Suprapubic skin (tissue), 4 donors: ENCODE measurements at regions not wholly inside any gene's neighbourhood (a gene's known extent, or its start where the extent isn't known, plus 50 kb on each side); places are given as distances from the start of the nearest gene placed in this dataset.

Source experiments
- CTCF ChIP-seq, 2 donors: fragments of 200-600 bp in 1 of 2; fragments of 450-650 bp in 1 of 2; sonication (generic) in 1 of 2; IDR thresholded peaks; one replicate each; pipeline ENCODE4 v1.5.1; 2016 to 2019; ENCODE audit warnings: antibody characterized with exemption in 2 of 2, mild to moderate bottlenecking in 1 of 2, moderate library complexity in 1 of 2
- EP300 ChIP-seq: sonication (generic); formaldehyde crosslinking; IDR thresholded peaks from one replicate; pipeline ENCODE4 v1.6.1; 2017; ENCODE audit warnings: antibody characterized with exemption
- POLR2A ChIP-seq, 2 donors: fragments of 450-650 bp; IDR thresholded peaks; one replicate each; pipeline ENCODE4 v1.6.1; 2017; ENCODE audit warnings: antibody characterized with exemption in 2 of 2, mild to moderate bottlenecking in 2 of 2, moderate library complexity in 2 of 2
- POLR2AphosphoS5 ChIP-seq, 3 donors: sonication (generic); formaldehyde crosslinking; IDR thresholded peaks; one replicate each; pipeline ENCODE4 v1.6.1; 2017; ENCODE audit warnings: antibody characterized with exemption in 3 of 3

- TF ChIP-seq CTCF (IDR thresholded peaks at IDR 0.05): no peak
- TF ChIP-seq POLR2A (IDR thresholded peaks at IDR 0.05): no peak
- TF ChIP-seq EP300: no peak
- TF ChIP-seq POLR2AphosphoS5 (IDR thresholded peaks at IDR 0.05): no peak
Measured at GRCh38 chr6:79832723-79833122, 114.6 kb downstream of the ELOVL4 start.
